Ascending aorta (tissue), 2 donors: ENCODE measurements at regions not wholly inside any gene's neighbourhood (a gene's known extent, or its start where the extent isn't known, plus 50 kb on each side); places are given as distances from the start of the nearest gene placed in this dataset.

ENCODE experiments used
- DNase-seq, 2 donors: peaks; one replicate each; pipeline ENCODE4 v3.0.0-alpha.2; 2019; ENCODE audit warnings: low spot score in 2 of 2
- H3K27ac ChIP-seq, 2 donors: fragments of 200-600 bp; sonication (generic); one replicate each; pipeline ENCODE4 v1.5.1; 2016 to 2017; ENCODE audit warnings: mild to moderate bottlenecking in 1 of 2
- H3K27me3 ChIP-seq: fragments of 200-600 bp; sonication (generic); one replicate; pipeline ENCODE4 v1.5.1; 2017
- H3K36me3 ChIP-seq, 2 donors: fragments of 200-600 bp; sonication (generic); one replicate each; pipeline ENCODE4 v1.5.1; 2016
- H3K4me1 ChIP-seq, 2 donors: fragments of 200-600 bp; sonication (generic); one replicate each; pipeline ENCODE4 v1.5.1; 2016 to 2017; ENCODE audit warnings: mild to moderate bottlenecking in 1 of 2
- H3K4me3 ChIP-seq, 2 donors: fragments of 200-600 bp; sonication (generic); one replicate each; pipeline ENCODE4 v1.5.1; 2016 to 2017; ENCODE audit warnings: mild to moderate bottlenecking in 1 of 2
- H3K9me3 ChIP-seq, 2 donors: fragments of 200-600 bp; sonication (generic); one replicate each; pipeline ENCODE4 v1.5.1; 2016
- intact Hi-C: fragments of 100-400 bp; cut with DNase I; formaldehyde crosslinking; loops from one replicate; pipeline ENCODE4 v1.15.1; 2023
- TF ChIP-seq, protein P1 (sequence below), 3 experiments: fragments of 200-600 bp in 2 of 3; fragments of 450-650 bp in 1 of 3; sonication (generic) in 2 of 3; IDR thresholded peaks; one replicate each; pipeline ENCODE4 v1.5.1; 2016 to 2019; ENCODE audit warnings: antibody characterized with exemption in 3 of 3, mild to moderate bottlenecking in 1 of 3, moderate library complexity in 1 of 3

DNA sequence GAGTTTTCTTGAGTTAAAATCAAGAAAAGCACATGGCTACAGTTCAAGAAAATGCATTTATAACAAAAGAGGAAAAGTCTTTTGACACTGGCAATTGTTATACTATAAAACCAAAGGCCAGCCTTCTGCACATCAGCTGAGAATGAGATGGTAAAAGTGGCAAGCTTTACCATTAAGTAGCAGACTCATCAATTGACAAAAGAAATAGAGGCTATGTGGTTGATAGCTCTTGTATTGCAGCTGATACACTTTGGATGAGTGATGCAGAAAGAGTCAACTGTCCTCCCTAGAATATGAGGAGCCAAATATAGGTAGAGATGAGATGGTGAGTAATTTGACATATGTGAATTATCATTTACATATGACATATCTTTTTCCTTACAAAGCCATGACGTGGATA is 1100.9 kb upstream of the CDH6 start:
- H3K27me3 ChIP-seq = no peaks in the 10 kb centered on the region
- H3K4me3 ChIP-seq = no peak overlapping the region
- H3K4me1 ChIP-seq = no peaks in the 10 kb centered on the region
- intact Hi-C loops = no loop called here
- TF ChIP-seq, protein P1, sequence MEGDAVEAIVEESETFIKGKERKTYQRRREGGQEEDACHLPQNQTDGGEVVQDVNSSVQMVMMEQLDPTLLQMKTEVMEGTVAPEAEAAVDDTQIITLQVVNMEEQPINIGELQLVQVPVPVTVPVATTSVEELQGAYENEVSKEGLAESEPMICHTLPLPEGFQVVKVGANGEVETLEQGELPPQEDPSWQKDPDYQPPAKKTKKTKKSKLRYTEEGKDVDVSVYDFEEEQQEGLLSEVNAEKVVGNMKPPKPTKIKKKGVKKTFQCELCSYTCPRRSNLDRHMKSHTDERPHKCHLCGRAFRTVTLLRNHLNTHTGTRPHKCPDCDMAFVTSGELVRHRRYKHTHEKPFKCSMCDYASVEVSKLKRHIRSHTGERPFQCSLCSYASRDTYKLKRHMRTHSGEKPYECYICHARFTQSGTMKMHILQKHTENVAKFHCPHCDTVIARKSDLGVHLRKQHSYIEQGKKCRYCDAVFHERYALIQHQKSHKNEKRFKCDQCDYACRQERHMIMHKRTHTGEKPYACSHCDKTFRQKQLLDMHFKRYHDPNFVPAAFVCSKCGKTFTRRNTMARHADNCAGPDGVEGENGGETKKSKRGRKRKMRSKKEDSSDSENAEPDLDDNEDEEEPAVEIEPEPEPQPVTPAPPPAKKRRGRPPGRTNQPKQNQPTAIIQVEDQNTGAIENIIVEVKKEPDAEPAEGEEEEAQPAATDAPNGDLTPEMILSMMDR (IDR thresholded peaks at IDR 0.05) = no peak
- DNase-seq = no peak
- no peaks in the 10 kb centered on the region for H3K36me3 ChIP-seq
- H3K27ac ChIP-seq = no peak overlapping the region
- no peaks in the 10 kb centered on the region for H3K9me3 ChIP-seq

DNA sequence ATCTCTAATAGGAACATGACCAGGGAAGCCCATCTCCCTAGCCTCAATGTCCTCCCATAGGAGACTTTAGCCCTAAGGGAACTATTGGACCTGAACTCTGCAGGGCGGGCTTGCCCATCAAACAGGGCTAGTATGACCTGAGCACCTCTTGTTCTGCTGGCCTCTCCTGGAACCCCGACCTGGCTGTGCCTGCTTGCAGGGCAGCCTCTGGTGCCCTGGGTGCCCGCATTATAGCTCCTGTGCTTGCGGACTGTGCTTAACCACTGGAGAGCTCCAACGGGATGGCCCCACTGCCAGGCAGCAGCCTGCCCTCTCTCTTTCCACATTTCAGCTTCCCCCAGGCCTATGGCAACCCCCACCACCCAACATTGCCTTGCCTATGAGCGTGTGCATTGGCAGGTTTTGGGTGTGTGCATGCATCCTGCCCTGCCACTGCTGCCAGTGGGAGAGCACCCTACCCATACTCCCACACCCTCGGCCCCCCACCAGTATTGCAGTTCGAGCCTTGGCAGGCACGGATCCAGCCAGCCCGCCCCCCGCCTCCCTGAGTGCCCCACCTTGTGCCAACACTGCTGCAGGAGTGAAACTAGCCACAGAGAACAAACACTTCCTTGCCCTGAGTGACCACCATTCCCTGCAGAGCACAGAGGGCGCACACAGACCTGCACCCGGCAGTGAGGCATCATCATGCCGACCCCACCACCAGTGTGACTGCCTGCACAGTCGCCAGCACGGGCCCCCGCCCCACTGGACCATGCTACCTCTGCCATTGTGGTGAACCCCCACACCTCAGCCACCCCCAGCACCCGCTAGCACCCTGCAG is 1123.8 kb upstream of the CDH6 start:
- DNase-seq = no peak
- Histone ChIP-seq H3K9me3 (no peaks in the 10 kb centered on the region), H3K4me3 (no peak overlapping the region), H3K36me3 (no peaks in the 10 kb centered on the region), H3K27me3 (no peaks in the 10 kb centered on the region), H3K27ac (no peak overlapping the region), H3K4me1 (no peaks in the 10 kb centered on the region)
- TF ChIP-seq, protein P1 (IDR thresholded peaks at IDR 0.05) = no peak
- intact Hi-C loops = no loop called here

DNA sequence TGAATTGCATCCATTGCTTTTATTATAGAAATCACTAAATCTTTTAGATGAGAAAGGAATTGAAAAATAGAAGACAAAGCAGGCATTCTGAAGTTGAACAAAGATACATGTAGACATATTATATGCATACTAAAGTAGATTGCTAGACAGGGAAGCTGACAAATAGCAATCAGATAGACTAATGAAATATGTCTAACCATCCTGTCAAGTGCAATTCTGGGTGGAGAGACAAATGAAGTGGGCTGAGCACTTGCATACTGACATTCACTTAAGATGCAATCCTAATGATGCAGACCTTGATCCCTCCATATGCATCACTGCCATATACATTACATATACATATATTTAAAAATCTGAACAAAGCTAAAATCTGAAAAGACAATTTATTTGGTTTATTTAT is 1130.0 kb upstream of the CDH6 start:
- intact Hi-C loops = no loop called here
- DNase-seq = no peak
- no peak overlapping the region for H3K4me3 ChIP-seq

DNA sequence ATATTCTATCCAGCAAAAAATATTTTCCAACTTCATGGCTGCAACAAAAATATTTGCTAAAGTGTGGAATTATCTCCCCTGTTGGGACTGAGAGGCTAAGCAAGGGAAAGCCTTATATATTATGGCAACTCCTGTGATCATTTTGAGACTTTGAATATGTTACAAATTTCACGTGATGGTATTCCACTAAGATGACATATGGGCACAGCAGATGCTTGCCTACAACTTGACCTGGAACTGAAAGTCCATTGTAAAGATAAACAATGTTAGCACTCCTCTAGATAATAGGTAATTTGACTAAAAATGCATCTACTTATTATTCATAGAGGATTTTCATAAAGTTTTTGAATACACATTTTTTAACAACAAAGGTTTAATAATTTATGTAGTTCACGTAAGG is 1141.5 kb upstream of the CDH6 start:
- TF ChIP-seq, protein P1 (IDR thresholded peaks at IDR 0.05) = no peak
- Histone ChIP-seq H3K27me3 (no peaks in the 10 kb centered on the region), H3K27ac (no peak overlapping the region), H3K36me3 (no peaks in the 10 kb centered on the region), H3K9me3 (no peaks in the 10 kb centered on the region), H3K4me1 (no peaks in the 10 kb centered on the region), H3K4me3 (no peak overlapping the region)
- DNase-seq = no peak
- intact Hi-C loops = no loop called here

More for the DNA sequence above, 1130.0 kb upstream of the CDH6 start:
- H3K4me1 ChIP-seq = no peaks in the 10 kb centered on the region
- no peaks in the 10 kb centered on the region for H3K9me3 ChIP-seq
- H3K27me3 ChIP-seq = no peaks in the 10 kb centered on the region
- H3K36me3 ChIP-seq = no peaks in the 10 kb centered on the region
- H3K27ac ChIP-seq = no peak overlapping the region
- TF ChIP-seq, protein P1 (IDR thresholded peaks at IDR 0.05) = no peak

DNA sequence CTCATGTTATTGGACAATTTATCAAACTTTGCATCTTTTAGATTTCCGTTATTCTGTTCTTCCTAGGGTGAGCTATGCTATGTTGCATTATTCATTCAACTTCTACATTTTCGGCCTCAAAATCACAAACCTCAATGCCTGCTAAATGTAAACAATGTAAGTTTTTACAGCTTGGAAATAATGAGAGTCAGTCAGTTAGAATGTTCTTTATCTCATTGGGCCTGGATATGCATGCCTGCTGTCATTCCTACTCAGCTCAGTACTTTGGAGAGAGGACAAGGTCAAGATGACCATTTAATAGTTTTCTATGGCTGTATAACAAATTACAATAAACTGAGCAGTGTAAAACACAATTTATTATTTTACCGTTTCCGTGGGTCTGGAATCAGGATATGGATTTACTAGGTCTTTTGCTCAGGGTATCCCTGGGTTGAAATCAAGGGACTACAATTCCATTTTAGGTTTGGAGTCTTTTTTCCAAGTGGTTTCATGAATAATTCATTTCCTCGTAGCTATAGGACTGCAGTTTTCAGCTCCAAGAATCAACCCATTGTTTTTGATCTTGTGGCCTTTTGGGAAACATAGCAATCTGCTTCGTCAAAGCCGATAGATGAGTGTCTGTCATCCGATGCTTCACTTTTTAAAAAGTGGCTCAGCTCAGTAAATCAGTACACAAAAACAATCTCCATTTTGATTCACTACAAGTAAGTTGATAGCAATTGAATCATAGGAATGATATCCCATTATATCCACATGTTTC is 1143.2 kb upstream of the CDH6 start:
- no peak for DNase-seq
- Histone ChIP-seq H3K36me3 (no peaks in the 10 kb centered on the region), H3K9me3 (no peaks in the 10 kb centered on the region), H3K27me3 (no peaks in the 10 kb centered on the region), H3K27ac (no peak overlapping the region), H3K4me1 (no peaks in the 10 kb centered on the region), H3K4me3 (no peak overlapping the region)
- TF ChIP-seq, protein P1 (IDR thresholded peaks at IDR 0.05) = no peak
- intact Hi-C loops = no loop called here
